ENCODE measurements at regions not wholly inside any gene's neighbourhood (a gene's known extent, or its start where the extent isn't known, plus 50 kb on each side); places are given as distances from the start of the nearest gene placed in this dataset.

GRCh38 chr4:120290553-120290952 lies 223.9 kb upstream of the MAD2L1 start:
- intact Hi-C loops (cut with DNase I) = no loop called here
- no peaks in the 10 kb centered on the region for H3K9me3 ChIP-seq
- H3K36me3 ChIP-seq = no peaks in the 10 kb centered on the region

DNA sequence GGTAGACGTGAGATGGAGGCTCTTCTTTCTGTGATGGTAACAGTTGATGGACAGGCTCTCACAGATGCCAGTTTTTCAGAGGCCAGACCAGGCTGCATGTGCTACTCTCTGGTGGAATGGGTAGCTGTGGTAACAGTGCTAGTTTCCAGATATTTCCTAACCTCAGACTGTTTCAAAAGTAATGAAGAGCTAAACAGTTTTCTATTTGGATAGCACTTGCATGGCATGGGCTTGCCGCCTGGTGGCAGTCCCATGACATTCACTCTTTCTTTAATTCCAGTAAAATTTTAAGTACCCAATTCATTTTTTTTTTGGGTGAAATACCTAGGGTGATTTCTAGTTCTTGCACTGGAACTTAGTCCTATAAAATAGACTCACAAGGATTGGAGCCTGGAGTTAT lies 220.2 kb upstream of the MAD2L1 start:
- H3K36me3 ChIP-seq = no peaks in the 10 kb centered on the region
- no peaks in the 10 kb centered on the region for H3K9me3 ChIP-seq
- no peak overlapping the region for H3K27ac ChIP-seq
- no peak overlapping the region for H3K4me3 ChIP-seq
- no peaks in the 10 kb centered on the region for H3K27me3 ChIP-seq
- no peak for DNase-seq (ENCODE audit: extremely low spot score in 2 of 2)
- no peaks in the 10 kb centered on the region for H3K4me1 ChIP-seq
- intact Hi-C loops (cut with DNase I) = no loop called here
- no peak for TF ChIP-seq POLR2A (IDR thresholded peaks at IDR 0.05)
- TF ChIP-seq POLR2AphosphoS5 (IDR thresholded peaks at IDR 0.05; ENCODE audit: insufficient read depth in 1 of 2, low read depth in 1 of 2) = no peak
- TF ChIP-seq CTCF (IDR thresholded peaks at IDR 0.05) = no peak

More at GRCh38 chr4:120290553-120290952, 223.9 kb upstream of the MAD2L1 start:
- no peak for DNase-seq (ENCODE audit: extremely low spot score in 2 of 2)
- no peaks in the 10 kb centered on the region for H3K4me1 ChIP-seq
- no peak overlapping the region for H3K4me3 ChIP-seq
- TF ChIP-seq POLR2A (IDR thresholded peaks at IDR 0.05) = no peak
- TF ChIP-seq CTCF (IDR thresholded peaks at IDR 0.05) = no peak
- no peak for TF ChIP-seq POLR2AphosphoS5 (IDR thresholded peaks at IDR 0.05; ENCODE audit: insufficient read depth in 1 of 2, low read depth in 1 of 2)
- H3K27me3 ChIP-seq = no peaks in the 10 kb centered on the region
- no peak overlapping the region for H3K27ac ChIP-seq

DNA sequence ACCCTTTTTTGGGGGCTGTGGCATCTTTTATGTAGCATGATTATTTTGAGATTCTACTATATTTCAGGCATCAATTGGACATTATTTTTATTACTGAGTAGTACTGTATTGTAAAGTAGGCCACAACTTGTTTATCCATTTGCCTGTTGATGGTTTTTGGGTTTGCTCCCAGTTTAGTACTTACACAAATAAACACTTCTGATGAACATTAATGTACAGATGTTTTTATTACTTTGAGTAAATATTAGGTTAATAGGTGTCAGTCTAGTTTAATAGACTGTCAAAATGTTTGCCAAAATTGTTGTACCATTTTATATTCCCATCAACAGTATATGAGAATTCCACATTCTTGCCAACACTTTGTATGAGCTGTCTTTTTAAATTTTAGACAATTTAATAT lies 214.9 kb upstream of the MAD2L1 start:
- intact Hi-C loops (cut with DNase I) = no loop called here
- Histone ChIP-seq H3K4me1 (no peaks in the 10 kb centered on the region), H3K4me3 (no peak overlapping the region), H3K9me3 (no peaks in the 10 kb centered on the region), H3K27me3 (no peaks in the 10 kb centered on the region), H3K27ac (no peak overlapping the region), H3K36me3 (no peaks in the 10 kb centered on the region)
- no peak for DNase-seq (ENCODE audit: extremely low spot score in 2 of 2)
- TF ChIP-seq CTCF (IDR thresholded peaks at IDR 0.05) (no peak), POLR2AphosphoS5 (IDR thresholded peaks at IDR 0.05; ENCODE audit: insufficient read depth in 1 of 2, low read depth in 1 of 2) (no peak), POLR2A (IDR thresholded peaks at IDR 0.05) (no peak)

- H3K4me1 ChIP-seq = no peaks in the 10 kb centered on the region
- no peak overlapping the region for H3K27ac ChIP-seq
- DNase-seq (ENCODE audit: extremely low spot score in 2 of 2) = no peak
- H3K27me3 ChIP-seq = no peaks in the 10 kb centered on the region
- no peak overlapping the region for H3K4me3 ChIP-seq
- TF ChIP-seq CTCF (IDR thresholded peaks at IDR 0.05) (no peak), POLR2AphosphoS5 (IDR thresholded peaks at IDR 0.05; ENCODE audit: insufficient read depth in 1 of 2, low read depth in 1 of 2) (no peak), POLR2A (IDR thresholded peaks at IDR 0.05) (no peak)
- H3K36me3 ChIP-seq = no peaks in the 10 kb centered on the region
- intact Hi-C loops (cut with DNase I) = no loop called here
- H3K9me3 ChIP-seq = no peaks in the 10 kb centered on the region
Observed at GRCh38 chr4:120277391-120277790, 210.7 kb upstream of the MAD2L1 start.

- no peak for TF ChIP-seq CTCF (IDR thresholded peaks at IDR 0.05)
- TF ChIP-seq POLR2AphosphoS5 (IDR thresholded peaks at IDR 0.05; ENCODE audit: insufficient read depth in 1 of 2, low read depth in 1 of 2) = no peak
- TF ChIP-seq POLR2A (IDR thresholded peaks at IDR 0.05) = no peak
- intact Hi-C loops (cut with DNase I) = no loop called here
- Histone ChIP-seq H3K27me3 (no peaks in the 10 kb centered on the region), H3K4me1 (no peaks in the 10 kb centered on the region), H3K9me3 (no peaks in the 10 kb centered on the region), H3K27ac (no peak overlapping the region), H3K4me3 (no peak overlapping the region), H3K36me3 (no peaks in the 10 kb centered on the region)
- DNase-seq (ENCODE audit: extremely low spot score in 2 of 2) = no peak
Observed at GRCh38 chr4:120266602-120267001, 200.0 kb upstream of the MAD2L1 start.
